Activated CD4-positive, alpha-beta T cell treated with anti-CD3 and anti-CD28 coated beads, Interleukin-2, Interleukin-6, amounts not matched to agents 100 ng/mL and 50 ng/mL, durations not matched to agents 16 hours and 8 hours (primary cell): ENCODE measurements at regions not wholly inside any gene's neighbourhood (a gene's known extent, or its start where the extent isn't known, plus 50 kb on each side); places are given as distances from the start of the nearest gene placed in this dataset.

Source experiments
- DNase-seq: peaks from one replicate; pipeline ENCODE4 v3.0.0-alpha.2; 2020

DNA sequence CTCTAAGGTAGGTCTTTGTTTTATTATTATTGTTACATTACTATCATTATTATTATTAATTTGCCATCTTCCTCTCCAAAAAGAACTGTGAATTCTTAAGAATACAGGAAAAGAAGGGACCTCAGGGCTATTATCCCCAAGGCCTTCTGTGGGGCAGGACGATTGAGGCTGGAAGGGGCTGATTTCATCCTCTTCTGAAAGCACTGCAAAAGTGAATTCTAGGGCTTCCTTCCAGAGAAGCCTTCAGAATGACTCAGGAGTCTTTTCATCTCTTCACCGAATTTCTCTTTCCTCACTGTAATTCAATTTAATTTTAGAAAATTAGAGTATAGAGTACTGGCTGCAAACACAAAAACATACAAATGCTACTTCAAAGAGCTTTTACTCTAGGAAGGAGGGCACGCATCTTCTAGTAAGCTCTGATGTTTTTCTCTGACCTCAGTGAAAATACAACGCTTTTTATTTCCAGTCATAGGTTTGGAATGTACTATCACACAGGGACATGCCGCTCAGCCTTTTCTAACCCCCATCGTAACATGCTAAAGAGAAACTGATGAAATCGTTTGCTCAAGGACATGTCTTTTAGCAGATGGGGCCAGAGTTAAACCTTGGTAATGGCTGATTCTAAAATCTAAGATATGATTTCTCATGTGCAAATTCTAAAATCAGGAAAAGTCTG, 280.2 kb upstream of the PITRM1 start:
- DNase-seq: no peak

DNA sequence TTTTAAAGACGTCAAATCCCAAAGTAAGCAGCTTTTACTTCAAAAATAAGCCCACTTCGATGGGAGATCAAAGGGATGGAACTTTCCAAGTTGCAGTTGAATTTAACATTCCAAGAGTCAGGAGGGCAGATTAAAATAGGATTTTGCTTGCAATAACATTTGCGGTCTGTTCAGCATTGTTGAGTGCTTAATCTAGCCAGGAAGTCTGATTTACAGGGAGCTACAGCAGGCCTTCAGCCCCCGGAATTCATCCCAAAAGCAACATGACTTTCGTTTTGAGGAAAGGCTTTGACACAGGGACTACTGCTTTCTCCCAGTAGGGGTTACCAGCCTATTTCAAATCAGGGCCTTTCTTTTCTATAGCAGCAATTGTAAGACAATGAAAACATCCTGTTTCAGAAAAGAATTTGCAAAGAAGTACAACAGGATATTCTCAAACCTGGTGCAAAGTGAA, 279.6 kb upstream of the PITRM1 start:
- no peak for DNase-seq

DNA sequence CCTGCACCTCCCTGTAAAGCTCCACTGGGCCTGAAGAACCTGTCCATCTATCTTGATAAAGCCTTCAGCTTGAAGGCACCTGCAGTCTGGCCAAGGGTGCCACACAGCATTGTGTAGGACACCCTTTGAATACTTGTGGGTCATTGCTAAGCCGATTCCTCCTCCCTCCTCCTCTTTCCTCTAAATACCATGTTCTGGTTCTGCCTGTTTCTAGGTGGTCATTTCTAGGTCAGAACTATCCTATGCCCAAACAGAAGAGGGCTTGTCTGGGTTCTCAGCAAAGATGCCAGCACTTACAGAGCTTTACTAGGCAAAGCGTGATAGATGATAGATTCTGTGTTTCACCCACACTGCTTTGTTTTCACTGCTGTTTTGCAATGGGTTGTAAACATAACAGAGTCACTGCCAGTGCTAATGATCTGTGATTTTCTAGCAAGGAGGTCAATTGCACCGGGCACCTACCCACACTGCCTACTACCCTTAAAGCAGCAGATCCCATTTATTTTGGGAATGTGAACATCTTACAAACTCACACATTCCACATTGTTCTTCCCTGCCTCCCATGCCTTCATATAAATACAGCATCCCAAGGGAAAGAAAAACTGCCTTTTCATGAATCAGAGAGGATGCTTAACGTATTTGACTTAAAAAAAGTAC, 279.1 kb upstream of the PITRM1 start:
- no peak for DNase-seq

DNA sequence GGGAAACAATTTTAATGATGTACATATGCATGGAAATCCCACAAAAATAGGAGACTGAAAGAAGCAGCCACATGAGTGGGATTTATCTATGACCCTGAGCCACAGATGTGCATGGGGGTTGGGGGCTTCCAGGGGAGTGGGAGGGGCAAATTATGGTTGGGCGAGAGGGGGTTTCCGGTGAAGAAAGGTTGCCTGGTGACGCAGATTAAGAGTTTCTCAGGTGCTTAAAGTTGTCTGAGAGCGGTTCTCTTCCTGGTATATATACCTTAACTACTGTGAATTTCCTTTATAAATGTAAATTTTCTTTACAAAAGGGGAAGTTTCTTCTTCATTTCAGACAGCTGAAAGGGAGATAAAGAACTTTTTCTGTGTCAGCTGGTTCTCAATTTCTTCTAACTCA, 273.6 kb upstream of the PITRM1 start:
- no peak for DNase-seq

DNA sequence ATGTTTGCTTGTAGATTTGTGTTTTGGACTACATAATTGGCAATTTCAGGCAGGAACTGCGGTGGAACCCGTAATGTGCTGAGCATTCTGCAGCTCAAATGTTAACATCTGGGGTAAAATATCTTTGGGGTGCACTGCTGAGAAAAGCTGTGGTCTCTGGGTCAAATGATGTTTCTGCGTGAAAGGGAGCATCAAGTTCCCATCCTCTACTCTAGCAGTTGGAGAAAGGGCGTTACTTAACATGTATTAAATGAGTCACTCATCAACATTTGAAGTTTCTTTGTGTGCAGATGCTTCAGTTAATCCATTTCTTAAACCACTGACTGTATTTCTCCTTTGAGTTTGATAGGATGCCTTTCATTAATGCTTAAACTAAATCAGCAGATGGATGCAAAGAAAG, 273.1 kb upstream of the PITRM1 start:
- DNase-seq: no peak

DNA sequence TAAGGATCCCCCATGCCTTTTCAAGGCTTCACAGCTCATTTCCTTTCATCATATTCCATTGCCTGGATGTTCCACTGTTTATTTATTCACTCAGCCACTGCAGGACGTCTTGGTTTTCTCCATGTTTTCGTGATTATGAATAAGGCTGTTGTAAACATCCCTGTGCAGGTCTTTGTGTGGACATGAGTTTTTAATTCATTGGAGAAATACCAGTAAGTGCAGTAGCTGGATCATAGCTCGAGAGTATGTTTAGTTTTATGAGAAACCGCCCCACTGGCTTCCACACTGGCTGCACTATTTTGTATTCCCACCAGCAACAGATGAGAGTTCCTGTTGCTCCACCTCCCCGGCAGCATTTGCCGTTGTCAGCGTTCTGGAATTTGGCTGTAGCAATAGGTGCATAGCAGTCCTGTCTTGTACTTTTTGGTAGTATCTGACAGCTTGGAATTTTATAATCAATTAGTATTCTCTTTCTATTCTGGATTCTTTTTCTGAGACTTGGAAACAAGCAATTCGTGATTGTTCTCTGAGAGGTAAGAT, 269.9 kb upstream of the PITRM1 start:
- DNase-seq: no peak

DNA sequence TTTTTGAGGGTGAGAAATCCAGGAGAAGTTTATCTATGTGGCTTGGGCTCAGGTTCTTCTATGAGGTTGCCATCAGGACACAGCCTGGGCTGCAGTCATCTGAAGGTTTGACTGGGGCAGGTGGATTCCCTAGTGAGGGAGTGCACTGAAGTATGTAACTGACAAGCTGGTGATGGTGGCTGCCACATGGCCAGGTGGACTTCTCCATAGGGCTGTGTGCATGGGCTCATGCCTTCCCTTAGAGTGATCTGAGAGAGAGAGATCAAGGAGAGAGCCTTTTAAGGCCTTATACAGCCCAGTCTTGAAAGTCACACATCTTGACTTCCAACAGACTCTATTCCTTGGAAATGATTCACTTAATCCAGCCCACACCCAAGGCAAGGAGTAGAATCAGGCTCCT, 266.6 kb upstream of the PITRM1 start:
- DNase-seq: no peak

DNA sequence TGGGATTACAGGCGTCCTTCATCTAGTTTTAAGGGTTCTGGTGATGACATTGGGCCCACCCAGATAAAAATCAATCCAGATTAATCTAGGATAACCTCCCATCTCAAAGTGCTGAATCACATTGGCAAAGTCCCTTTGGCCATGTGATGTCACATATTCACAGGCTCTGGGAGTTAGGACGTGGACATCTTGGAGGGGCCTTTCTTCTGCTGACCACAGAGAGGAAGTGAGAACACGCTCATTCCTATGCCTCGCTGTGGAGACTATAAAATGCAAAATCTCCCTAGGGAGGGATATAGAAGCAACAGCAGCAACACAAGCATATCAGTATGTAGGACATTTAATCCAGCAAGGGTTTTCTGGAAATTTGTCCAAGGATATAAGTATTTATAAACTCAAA, 266.0 kb upstream of the PITRM1 start:
- DNase-seq: no peak

DNA sequence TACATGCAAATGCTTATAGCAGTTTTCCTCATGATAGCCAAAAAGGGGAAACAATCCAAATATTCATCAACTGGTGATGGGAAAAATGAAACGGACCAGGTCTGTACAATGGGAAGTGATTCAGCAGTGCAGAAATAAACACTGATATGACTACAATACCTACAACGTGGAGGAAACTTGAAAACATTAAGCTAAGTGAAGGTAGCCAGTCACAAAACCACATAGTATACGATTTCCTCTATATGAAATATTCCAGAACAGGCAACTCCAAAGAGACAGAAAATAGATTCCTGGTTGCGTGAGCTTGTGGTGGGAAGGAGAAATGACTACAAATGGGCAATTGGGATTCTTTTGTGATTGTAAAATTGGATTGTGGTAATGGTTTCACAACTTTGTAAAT, 263.1 kb upstream of the PITRM1 start:
- DNase-seq: no peak

DNA sequence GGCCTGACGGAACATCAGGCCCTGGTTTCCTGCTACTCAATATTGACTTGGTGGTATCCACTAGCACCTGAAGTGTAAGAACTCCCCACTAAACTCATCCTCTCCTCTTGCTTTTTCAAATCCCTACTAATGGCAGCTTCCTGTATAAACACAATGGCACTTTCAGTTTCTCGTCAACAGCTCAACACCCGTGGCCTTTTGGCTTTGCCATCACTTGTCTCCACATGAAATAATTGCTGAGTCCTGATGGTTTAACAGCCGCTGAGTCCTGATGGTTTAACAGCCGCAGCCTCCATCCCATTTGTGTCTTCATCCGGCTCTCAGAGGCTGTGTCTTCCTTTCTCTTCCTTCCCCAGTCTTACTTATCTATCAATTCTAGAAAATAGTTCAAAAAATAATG, 261.4 kb upstream of the PITRM1 start:
- no peak for DNase-seq

DNA sequence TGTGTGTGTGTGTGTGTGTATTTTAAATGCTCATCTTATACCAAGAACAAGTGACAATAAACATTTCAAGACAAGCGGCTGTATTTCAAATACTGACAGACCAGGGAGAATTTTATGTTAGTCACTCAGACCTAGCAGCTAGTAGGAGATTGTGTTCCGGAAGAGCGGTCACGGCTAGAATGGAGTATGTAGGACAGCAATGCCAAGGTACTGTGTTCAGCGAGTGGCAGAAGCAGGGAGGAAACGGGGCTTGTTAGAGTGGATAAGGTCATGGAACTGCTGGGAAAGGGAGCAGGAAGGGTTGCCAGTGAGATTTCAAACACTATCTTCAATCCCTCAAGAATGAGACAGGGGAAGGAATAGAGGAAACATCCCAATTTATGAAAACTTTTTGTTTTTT, 260.5 kb upstream of the PITRM1 start:
- no peak for DNase-seq

DNA sequence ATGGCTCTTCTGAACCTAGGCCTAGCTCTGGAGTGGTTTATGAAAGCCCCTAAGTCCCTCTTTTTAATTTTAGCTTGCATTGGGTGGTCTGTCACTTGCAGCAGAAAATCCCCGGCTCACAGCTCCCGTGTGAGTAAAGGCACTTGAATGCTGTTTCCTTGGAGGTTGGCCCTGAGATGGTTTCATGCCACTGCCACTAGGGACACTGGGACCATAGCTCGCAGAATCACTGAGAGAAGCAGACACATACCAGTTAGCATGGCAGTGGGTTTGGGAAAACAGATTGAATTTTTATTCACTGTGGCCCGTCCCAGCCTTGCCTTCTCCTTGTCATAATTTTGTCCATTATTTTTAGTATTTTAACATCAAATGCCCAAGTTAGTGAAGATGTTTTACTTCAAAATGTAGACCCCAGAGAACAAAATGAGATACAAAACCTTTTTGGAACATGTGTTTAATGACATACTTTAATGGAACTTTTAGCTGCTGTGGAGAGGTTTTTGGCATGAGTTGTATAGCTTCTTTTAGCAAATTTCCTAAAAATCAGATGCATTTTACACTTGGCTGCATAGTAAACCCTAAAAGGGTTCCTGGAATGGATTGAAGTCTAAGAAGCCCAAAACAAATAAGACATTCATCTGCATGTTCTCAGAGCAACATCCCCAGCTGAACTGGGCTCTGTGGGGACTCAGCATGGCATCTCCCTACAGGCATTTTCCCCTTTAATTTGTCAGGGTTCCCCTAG, 259.7 kb upstream of the PITRM1 start:
- DNase-seq: no peak

DNA sequence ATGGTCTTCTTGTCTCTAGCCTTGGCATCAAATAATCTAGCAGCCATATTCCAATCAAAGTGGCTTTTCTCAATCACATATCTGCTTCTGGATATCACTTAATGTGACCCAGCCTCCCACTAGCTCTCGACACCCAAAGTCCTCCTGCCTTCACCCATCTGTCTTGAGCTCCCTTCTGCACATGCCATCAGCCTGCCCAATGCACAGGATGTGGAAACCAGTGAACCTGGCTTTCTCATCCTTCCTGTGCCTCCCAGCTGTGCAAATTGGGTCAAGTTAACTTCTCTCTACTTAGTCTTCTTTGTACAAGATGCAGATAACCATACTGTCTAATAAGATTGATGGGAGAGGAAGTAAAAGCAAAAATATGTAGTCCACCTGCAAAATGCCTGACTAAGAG, 257.9 kb upstream of the PITRM1 start:
- no peak for DNase-seq

DNA sequence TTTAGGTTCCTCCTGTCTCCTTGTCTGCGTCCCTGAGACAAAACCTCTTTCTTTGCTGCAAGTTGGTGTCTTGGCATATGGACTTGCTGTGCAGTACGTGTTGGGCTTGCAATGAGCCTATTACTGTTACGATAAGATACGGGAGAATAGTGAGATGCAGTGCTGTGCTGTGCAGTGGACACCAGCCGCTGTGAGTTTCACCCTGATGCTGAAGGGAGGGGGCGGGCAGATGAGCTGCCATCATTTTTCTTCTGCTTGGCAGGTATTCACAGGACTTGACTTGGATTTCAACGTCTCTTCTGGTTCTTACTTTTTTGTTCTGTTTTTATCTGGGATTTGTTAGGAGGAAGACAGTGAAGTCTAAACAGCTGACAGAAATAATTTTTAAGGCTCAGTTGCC, 257.1 kb upstream of the PITRM1 start:
- DNase-seq: no peak

DNA sequence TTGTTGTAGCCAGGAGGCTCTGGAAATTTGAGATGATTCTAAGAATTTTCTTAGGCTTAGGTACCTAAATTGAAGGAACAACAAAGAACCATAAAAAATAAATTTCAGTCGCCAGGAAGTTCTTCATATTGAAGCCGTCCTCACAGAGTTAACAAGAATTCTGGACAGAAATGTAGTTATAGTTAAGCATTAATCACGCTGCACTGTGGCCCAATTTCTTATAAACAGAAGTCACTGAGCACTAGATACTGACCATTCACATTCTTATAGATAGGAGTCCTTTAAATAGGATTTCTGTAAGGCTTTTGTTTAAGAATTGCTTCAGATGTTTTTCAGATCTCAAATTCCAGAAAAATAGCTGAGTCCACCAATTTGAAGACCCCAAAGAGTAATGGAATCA, 256.2 kb upstream of the PITRM1 start:
- no peak for DNase-seq

DNA sequence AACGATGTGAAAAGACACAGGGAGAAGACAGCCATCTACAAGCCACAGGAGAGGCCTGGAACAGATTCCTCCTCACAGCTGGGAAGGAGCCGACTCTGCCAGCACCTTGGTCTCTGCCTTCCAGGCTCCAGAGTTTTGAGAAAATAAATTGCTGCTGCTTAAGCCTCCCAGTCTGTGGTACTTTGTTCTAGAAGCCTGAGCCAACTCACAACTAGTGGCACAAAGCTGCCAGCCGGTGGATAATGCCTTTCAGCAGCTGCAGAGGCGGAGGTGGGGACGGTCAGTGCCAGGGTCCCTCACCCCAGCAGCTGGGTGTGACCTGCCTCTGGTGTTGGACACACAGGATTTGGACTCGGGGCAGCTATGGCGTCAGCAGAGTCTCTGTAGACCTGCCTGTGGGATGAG, 255.4 kb upstream of the PITRM1 start:
- no peak for DNase-seq

DNA sequence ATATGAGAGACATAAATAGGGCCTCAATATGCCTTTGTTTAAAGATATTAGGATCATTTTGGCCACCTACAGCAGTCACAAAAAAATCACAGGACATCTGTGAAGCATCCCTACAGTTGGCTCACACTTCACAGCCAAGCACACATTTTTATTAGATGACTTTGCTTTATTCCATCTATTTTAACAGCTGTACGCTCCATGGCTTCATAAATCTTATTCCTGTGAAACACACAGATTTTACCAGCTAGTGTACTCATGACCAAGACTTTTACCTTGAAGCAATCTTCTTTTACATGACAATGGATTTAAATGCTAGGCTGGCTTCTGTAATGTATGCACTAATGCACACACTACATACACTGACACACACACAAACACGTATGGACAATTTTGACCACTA, 254.8 kb upstream of the PITRM1 start:
- no peak for DNase-seq

DNA sequence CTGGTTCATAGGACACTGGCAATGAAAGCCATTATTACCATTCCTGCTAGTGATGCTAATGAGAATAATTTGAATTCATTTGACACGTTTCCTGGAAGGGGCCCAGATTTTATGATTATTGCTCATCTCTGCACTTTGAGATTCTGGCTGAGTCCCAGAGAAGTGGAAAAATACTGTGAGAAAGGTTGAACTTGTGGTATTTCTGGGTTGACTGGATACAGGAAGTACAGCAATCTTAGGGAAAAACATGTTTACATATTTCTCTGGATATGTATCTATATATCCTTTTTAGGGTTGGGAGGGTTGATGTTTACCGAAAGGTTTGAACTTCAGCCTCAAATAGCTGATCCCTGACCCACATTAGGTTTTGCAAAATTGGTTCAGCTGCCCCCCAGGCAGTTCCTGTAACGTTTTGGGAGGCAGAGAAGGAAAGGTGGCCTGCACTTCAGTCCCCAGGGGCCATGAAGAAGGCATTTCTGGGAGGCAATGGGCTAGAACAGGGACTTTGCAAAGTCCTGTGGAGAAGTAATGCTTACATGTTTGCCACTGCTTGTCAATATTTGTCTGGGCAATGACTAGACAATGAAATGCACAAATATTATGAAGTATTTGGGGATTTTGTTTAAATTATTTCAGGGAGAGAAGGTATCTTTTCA, 253.7 kb upstream of the PITRM1 start:
- DNase-seq: no peak

DNA sequence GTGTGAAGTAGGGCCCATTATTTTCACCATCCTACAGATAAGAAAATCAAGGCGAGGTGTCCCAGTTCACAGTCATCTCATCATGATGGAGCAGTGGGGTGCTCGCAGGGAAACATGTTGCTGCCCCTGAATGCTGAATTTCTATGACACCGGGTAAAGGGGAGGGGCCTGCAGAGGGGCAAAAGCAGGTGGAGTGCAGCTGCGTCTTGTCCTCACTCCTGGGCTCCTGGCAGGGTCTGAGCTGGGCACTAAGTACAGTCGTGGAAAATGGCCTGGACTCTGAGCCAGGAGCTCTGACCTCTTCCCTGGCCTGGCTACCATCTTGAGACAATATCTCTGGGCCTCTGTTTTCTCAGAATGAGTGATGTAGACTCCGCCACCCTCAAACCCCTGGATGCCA, 253.1 kb upstream of the PITRM1 start:
- no peak for DNase-seq

DNA sequence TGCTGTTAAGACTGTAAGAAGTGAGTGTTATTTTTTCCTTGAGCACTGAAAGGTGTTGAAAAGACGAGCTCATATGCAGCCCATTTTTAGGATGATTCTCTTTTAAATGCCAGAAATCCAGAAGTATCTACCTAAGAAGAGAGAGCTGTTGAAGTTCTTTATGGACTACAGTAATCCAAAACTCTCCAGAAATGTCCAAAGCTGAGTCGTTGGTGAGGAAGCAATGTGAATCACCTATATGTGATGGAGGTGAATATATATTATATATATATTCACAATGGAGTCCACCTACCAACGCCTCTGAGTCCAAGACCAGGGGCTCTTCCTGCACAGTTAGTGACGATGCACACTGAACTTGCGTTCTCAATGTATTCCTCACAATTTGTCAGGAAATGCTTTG, 252.7 kb upstream of the PITRM1 start:
- no peak for DNase-seq

DNA sequence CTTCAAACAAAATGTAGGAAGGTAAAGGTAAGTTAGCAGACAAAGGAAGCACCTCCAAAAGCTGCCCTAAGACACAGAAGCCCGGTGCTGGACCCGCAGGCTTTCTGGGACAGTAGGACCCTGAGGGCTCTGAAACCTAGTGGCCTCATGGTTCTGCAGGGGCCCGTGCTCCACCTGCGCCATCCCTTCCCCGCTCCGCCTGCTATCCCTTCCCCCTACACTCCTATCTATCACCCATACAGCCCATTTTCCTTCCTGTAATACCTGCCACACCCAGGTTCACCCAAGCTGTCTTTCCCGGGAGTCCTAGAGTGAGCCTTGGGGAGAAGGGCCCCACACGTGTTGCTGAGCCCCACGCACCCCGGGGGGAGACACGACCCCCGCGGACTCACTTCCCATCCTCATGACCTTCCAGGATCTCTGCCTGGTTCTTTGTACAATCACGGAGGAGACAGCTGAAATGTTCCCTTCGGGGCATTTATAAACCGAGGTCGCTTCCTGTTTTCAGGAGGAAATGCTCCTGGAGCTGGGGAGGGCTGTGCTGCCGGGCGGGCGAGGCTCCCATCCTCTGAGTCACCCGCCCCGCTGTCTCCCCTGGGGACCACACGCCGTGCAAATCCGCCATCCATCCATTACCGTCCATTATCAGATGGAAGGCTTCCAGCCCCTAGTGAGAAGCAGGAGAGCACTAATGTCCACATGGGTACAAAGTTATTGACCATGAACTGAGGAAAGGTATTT, 251.7 kb upstream of the PITRM1 start:
- no peak for DNase-seq

DNA sequence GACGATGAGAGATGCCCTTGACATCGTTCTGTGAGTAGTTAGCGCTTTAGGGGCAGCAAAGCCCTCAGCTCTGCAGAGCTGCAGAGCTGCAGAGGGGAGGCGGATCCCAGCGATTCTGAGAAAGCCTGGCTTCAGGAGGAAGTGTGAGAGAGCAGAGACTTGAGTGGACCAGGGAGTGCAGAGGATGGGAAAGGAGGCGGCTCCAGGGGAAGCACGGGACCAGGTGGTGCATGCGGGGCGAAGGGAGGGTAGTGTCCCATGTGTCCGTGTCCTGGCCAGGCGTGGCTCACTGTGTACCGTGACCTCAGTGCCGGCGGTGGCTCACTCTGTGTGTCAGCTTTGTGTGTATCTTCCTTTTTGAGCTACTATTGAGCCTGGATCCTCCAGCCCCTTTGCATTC, 250.8 kb upstream of the PITRM1 start:
- DNase-seq: no peak

DNA sequence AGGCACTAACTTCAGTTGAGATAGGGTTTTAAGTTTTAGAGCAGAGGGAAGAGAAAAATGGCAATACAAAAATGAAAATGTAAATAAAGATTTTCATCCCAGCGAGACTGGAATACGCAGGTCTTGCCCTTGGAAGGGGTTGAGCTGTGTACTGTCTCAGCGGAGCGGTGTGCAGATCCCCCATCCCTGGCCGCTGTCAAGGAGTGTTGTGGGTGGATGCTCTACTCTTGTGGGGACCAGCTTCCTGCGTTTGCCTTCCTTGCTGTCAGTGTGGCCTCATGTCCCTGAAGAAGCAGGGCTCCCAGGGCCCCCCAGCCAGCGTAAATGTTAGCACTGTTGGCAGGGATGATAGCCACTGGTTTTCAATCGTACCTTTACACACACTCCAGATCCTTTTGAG, 249.7 kb upstream of the PITRM1 start:
- DNase-seq: no peak
